Astrocyte (in vitro differentiated cells and primary cell): ENCODE measurements at regions not wholly inside any gene's neighbourhood (a gene's known extent, or its start where the extent isn't known, plus 50 kb on each side); places are given as distances from the start of the nearest gene placed in this dataset.

Source experiments
- DNase-seq: peaks from one replicate; pipeline ENCODE4 v3.0.0-alpha.2; 2010; ENCODE audit warnings: low read depth
- FAIRE-seq: peaks from 2 replicates; lab custom pipeline; 2011; peaks lifted over from hg19 to GRCh38; lab: Jason Lieb, UNC
- H2AFZ ChIP-seq: 2 replicates; pipeline ENCODE4 v1.6.0; 2012; ENCODE audit warnings: low read depth, low read length, inconsistent platforms
- H3K27ac ChIP-seq: 2 replicates; pipeline ENCODE4 v1.5.1; 2011; ENCODE audit warnings: low read depth, low read length, inconsistent platforms
- H3K27me3 ChIP-seq: 2 replicates; pipeline ENCODE4 v1.6.0; 2011; ENCODE audit warnings: low read length, inconsistent platforms; ENCODE audit not compliant: insufficient read depth
- H3K36me3 ChIP-seq: 2 replicates; pipeline ENCODE4 v1.5.1; 2011; ENCODE audit warnings: low read length, inconsistent platforms; ENCODE audit not compliant: insufficient read depth
- H3K4me1 ChIP-seq: 2 replicates; pipeline ENCODE4 v1.5.1; 2011; ENCODE audit warnings: low read length, inconsistent platforms; ENCODE audit not compliant: insufficient read depth
- H3K4me2 ChIP-seq: 2 replicates; pipeline ENCODE4 v1.6.0; 2012; ENCODE audit warnings: low read length, inconsistent platforms
- H3K4me3 ChIP-seq: 2 replicates; pipeline ENCODE4 v1.5.1; 2011; ENCODE audit warnings: low read depth, mild to moderate bottlenecking, low read length, inconsistent platforms; ENCODE audit not compliant: insufficient read depth
- H3K79me2 ChIP-seq: 2 replicates; pipeline ENCODE4 v1.6.0; 2012; ENCODE audit warnings: mild to moderate bottlenecking, low read length, inconsistent platforms; ENCODE audit not compliant: insufficient read depth
- H3K9ac ChIP-seq: 2 replicates; pipeline ENCODE4 v1.6.0; 2012; ENCODE audit warnings: mild to moderate bottlenecking, low read length, inconsistent platforms
- H3K9me3 ChIP-seq: 2 replicates; pipeline ENCODE4 v1.5.1; 2012; ENCODE audit warnings: low read depth, mild to moderate bottlenecking, low read length, inconsistent platforms; ENCODE audit not compliant: insufficient read depth
- H4K20me1 ChIP-seq: 2 replicates; pipeline ENCODE4 v1.6.0; 2012; ENCODE audit warnings: low read length, inconsistent platforms; ENCODE audit not compliant: insufficient read depth
- H3K27ac Mint-ChIP-seq: one replicate; pipeline ENCODE4 v1.8.0; 2021; ENCODE audit warnings: mild to moderate bottlenecking, mixed read lengths; ENCODE audit not compliant: unreplicated experiment
- H3K27me3 Mint-ChIP-seq: one replicate; pipeline ENCODE4 v1.8.0; 2021; ENCODE audit warnings: low read depth, mixed read lengths; ENCODE audit not compliant: unreplicated experiment
- H3K36me3 Mint-ChIP-seq: one replicate; pipeline ENCODE4 v1.8.0; 2021; ENCODE audit warnings: low read depth, mixed read lengths; ENCODE audit not compliant: unreplicated experiment
- H3K4me1 Mint-ChIP-seq: one replicate; pipeline ENCODE4 v1.8.0; 2021; ENCODE audit warnings: low read depth, mixed read lengths; ENCODE audit not compliant: unreplicated experiment
- H3K4me3 Mint-ChIP-seq: one replicate; pipeline ENCODE4 v1.8.0; 2021; ENCODE audit warnings: mild to moderate bottlenecking, moderate library complexity, mixed read lengths; ENCODE audit not compliant: unreplicated experiment
- H3K9me3 Mint-ChIP-seq: one replicate; pipeline ENCODE4 v1.8.0; 2021; ENCODE audit warnings: mild to moderate bottlenecking, mixed read lengths; ENCODE audit not compliant: unreplicated experiment
- EZH2 ChIP-seq: IDR thresholded peaks from 2 replicates; pipeline ENCODE4 v1.6.1; 2012; ENCODE audit warnings: mild to moderate bottlenecking, low read length, inconsistent platforms; ENCODE audit not compliant: insufficient read depth
- TF ChIP-seq, protein P1 (sequence below): IDR thresholded peaks from 2 replicates; pipeline ENCODE4 v1.5.1; 2011; ENCODE audit warnings: low read depth, mild to moderate bottlenecking, inconsistent platforms, low read length, moderate library complexity; ENCODE audit not compliant: insufficient read depth

- Histone ChIP-seq H3K4me3 (no peak overlapping the region), H3K9me3 (no peaks in the 10 kb centered on the region), H3K9ac (no peak overlapping the region), H3K36me3 (no peaks in the 10 kb centered on the region), H3K4me1 (no peaks in the 10 kb centered on the region), H3K79me2 (no peaks in the 10 kb centered on the region), H3K27me3 (no peaks in the 10 kb centered on the region), H4K20me1 (no peaks in the 10 kb centered on the region), H3K4me2 (no peak overlapping the region), H3K27ac (no peak overlapping the region), H2AFZ (no peak overlapping the region)
- Mint-ChIP-seq H3K27ac (no peak overlapping the region), H3K4me3 (no peak overlapping the region), H3K36me3 (no peaks in the 10 kb centered on the region), H3K9me3 (peaks cover 2% of the 10 kb centered on the region), H3K27me3 (peaks cover 5% of the 10 kb centered on the region), H3K4me1 (peaks cover 6% of the 10 kb centered on the region)
- FAIRE-seq (no peak), DNase-seq (no peak)
- TF ChIP-seq EZH2: no peak
- TF ChIP-seq, protein P1, sequence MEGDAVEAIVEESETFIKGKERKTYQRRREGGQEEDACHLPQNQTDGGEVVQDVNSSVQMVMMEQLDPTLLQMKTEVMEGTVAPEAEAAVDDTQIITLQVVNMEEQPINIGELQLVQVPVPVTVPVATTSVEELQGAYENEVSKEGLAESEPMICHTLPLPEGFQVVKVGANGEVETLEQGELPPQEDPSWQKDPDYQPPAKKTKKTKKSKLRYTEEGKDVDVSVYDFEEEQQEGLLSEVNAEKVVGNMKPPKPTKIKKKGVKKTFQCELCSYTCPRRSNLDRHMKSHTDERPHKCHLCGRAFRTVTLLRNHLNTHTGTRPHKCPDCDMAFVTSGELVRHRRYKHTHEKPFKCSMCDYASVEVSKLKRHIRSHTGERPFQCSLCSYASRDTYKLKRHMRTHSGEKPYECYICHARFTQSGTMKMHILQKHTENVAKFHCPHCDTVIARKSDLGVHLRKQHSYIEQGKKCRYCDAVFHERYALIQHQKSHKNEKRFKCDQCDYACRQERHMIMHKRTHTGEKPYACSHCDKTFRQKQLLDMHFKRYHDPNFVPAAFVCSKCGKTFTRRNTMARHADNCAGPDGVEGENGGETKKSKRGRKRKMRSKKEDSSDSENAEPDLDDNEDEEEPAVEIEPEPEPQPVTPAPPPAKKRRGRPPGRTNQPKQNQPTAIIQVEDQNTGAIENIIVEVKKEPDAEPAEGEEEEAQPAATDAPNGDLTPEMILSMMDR: no peak
Observed at GRCh38 chr20:22728146-22728745, 143.9 kb upstream of the FOXA2 start.

DNA sequence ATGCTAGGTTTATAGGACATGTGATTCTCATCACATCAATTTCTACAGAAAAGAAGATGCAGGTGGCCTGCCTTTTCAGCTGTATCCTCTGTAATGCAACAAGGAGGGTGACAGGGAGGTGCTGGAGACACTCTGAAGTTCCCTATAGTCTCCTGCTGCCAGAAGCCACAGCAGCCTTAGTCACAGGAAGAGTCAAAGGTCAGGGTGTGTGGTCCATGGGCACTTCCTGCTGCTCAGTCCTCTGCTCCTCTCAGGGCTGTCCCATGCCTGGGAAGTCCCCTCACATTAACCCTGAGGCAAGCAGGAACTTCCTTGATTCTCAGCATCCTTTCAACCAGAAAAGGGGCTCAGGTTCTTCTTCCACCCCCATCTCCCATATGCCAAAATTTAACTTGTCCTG, 144.8 kb upstream of the FOXA2 start:
- Histone ChIP-seq H3K27ac (no peak overlapping the region), H3K4me3 (no peak overlapping the region), H2AFZ (no peak overlapping the region), H4K20me1 (no peaks in the 10 kb centered on the region), H3K79me2 (no peaks in the 10 kb centered on the region), H3K9ac (no peak overlapping the region), H3K4me2 (no peak overlapping the region), H3K36me3 (no peaks in the 10 kb centered on the region), H3K27me3 (no peaks in the 10 kb centered on the region), H3K4me1 (no peaks in the 10 kb centered on the region), H3K9me3 (no peaks in the 10 kb centered on the region)
- peaks cover 4% of the 10 kb centered on the region for H3K9me3 Mint-ChIP-seq
- H3K36me3 Mint-ChIP-seq: no peaks in the 10 kb centered on the region
- FAIRE-seq (no peak), DNase-seq (no peak)
- TF ChIP-seq EZH2: no peak
- TF ChIP-seq, protein P1: no peak
- no peak overlapping the region for H3K27ac Mint-ChIP-seq
- peaks cover 6% of the 10 kb centered on the region for H3K4me1 Mint-ChIP-seq
- no peak overlapping the region for H3K4me3 Mint-ChIP-seq
- H3K27me3 Mint-ChIP-seq: peaks cover 5% of the 10 kb centered on the region

DNA sequence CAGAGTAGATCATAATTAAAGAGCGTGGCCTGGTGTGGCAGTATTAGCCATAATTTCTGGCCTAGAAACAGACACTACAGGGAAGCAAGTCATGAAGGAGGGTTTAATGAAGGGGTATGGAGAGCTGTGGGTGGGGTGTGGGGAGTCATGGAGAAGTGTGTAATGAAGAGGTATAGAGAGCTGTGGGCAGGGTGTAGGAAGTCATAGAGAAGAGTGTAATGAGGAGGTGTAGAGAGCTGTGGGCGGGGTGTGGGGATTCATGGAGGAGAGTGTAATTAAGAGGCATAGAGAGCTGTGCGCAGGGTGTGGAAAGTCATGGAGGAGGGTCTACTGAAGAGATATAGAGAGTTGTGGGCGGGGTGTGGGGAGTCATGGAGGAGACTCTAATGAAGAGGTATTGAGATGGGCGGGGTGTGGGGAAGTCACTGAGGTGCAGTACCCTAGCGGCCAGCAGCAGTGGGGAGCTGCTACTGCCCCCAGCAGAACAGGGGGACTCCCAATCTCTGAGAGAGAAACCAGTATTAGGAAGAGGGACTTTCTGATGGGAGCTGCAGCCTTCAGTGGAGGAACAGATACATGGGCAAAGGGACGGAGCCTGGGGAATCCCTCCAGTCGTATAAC, 145.4 kb upstream of the FOXA2 start:
- peaks cover 5% of the 10 kb centered on the region for H3K27me3 Mint-ChIP-seq
- no peaks in the 10 kb centered on the region for H3K36me3 ChIP-seq
- H3K4me3 Mint-ChIP-seq: no peak overlapping the region
- no peak overlapping the region for H3K27ac ChIP-seq
- peaks cover 6% of the 10 kb centered on the region for H3K9me3 Mint-ChIP-seq
- no peak overlapping the region for H3K27ac Mint-ChIP-seq
- TF ChIP-seq, protein P1: no peak
- TF ChIP-seq EZH2: no peak
- H4K20me1 ChIP-seq: no peaks in the 10 kb centered on the region
- no peak overlapping the region for H2AFZ ChIP-seq
- no peaks in the 10 kb centered on the region for H3K27me3 ChIP-seq
- H3K9me3 ChIP-seq: no peaks in the 10 kb centered on the region
- no peak overlapping the region for H3K4me2 ChIP-seq
- DNase-seq (no peak), FAIRE-seq (no peak)
- no peaks in the 10 kb centered on the region for H3K36me3 Mint-ChIP-seq
- H3K4me3 ChIP-seq: no peak overlapping the region
- H3K4me1 ChIP-seq: no peaks in the 10 kb centered on the region
- peaks cover 6% of the 10 kb centered on the region for H3K4me1 Mint-ChIP-seq
- no peaks in the 10 kb centered on the region for H3K79me2 ChIP-seq
- no peak overlapping the region for H3K9ac ChIP-seq
